ENCODE measurements at regions not wholly inside any gene's neighbourhood (a gene's known extent, or its start where the extent isn't known, plus 50 kb on each side); places are given as distances from the start of the nearest gene placed in this dataset.

GRCh38 chr11:127709960-127710359 lies 709.4 kb upstream of the KIRREL3 start:
- TF ChIP-seq CTCF (IDR thresholded peaks at IDR 0.05; ENCODE audit: low read depth, low read length) = no peak
- H3K4me3 ChIP-seq (ENCODE audit: low read depth, low read length) = no peak overlapping the region

GRCh38 chr11:127693686-127694085 lies 693.1 kb upstream of the KIRREL3 start:
- no peak overlapping the region for H3K4me3 ChIP-seq (ENCODE audit: low read depth, low read length)
- no peak for TF ChIP-seq CTCF (IDR thresholded peaks at IDR 0.05; ENCODE audit: low read depth, low read length)

GRCh38 chr11:127683321-127683720 lies 682.8 kb upstream of the KIRREL3 start:
- no peak overlapping the region for H3K4me3 ChIP-seq (ENCODE audit: low read depth, low read length)
- no peak for TF ChIP-seq CTCF (IDR thresholded peaks at IDR 0.05; ENCODE audit: low read depth, low read length)

GRCh38 chr11:127679816-127680545 lies 679.4 kb upstream of the KIRREL3 start:
- no peak overlapping the region for H3K4me3 ChIP-seq (ENCODE audit: low read depth, low read length)
- no peak for TF ChIP-seq CTCF (IDR thresholded peaks at IDR 0.05; ENCODE audit: low read depth, low read length)

- H3K4me3 ChIP-seq (ENCODE audit: low read depth, low read length) = no peak overlapping the region
- no peak for TF ChIP-seq CTCF (IDR thresholded peaks at IDR 0.05; ENCODE audit: low read depth, low read length)
Measured at GRCh38 chr11:127678631-127679030, 678.1 kb upstream of the KIRREL3 start.

GRCh38 chr11:127677660-127678425 lies 677.3 kb upstream of the KIRREL3 start:
- no peak overlapping the region for H3K4me3 ChIP-seq (ENCODE audit: low read depth, low read length)
- no peak for TF ChIP-seq CTCF (IDR thresholded peaks at IDR 0.05; ENCODE audit: low read depth, low read length)

GRCh38 chr11:127675581-127675980 lies 675.0 kb upstream of the KIRREL3 start:
- H3K4me3 ChIP-seq (ENCODE audit: low read depth, low read length) = no peak overlapping the region
- no peak for TF ChIP-seq CTCF (IDR thresholded peaks at IDR 0.05; ENCODE audit: low read depth, low read length)

Data from WI38 (cell line).